ENCODE measurements at regions not wholly inside any gene's neighbourhood (a gene's known extent, or its start where the extent isn't known, plus 50 kb on each side); places are given as distances from the start of the nearest gene placed in this dataset.

- Histone ChIP-seq H3K27ac (no peak overlapping the region), H3K4me3 (no peak overlapping the region), H3K9me3 (no peaks in the 10 kb centered on the region), H3K36me3 (no peaks in the 10 kb centered on the region), H3K4me1 (no peaks in the 10 kb centered on the region), H3K27me3 (peaks cover 40% of the 10 kb centered on the region)
- 28% methylated on average over 16 of the region's 16 CpGs for WGBS
- TF ChIP-seq POLR2AphosphoS5 (IDR thresholded peaks at IDR 0.05) (no peak), EP300 (IDR thresholded peaks at IDR 0.05) (no peak), CTCF (IDR thresholded peaks at IDR 0.05) (no peak)
- DNase-seq (ENCODE audit: low spot score in 2 of 2): no peak
These were observed 93.2 kb upstream of the SOX1 start for GRCh38 chr13:111973605-111974340.

GRCh38 chr13:111974341-111974640, 92.7 kb upstream of the SOX1 start:
- no peak for DNase-seq (ENCODE audit: low spot score in 2 of 2)

GRCh38 chr13:111975539-111976473, 91.1 kb upstream of the SOX1 start:
- no peak overlapping the region for H3K4me3 ChIP-seq
- no peak for DNase-seq (ENCODE audit: low spot score in 2 of 2)
- peaks cover 30% of the 10 kb centered on the region for H3K27me3 ChIP-seq
- H3K36me3 ChIP-seq: no peaks in the 10 kb centered on the region
- no peaks in the 10 kb centered on the region for H3K9me3 ChIP-seq
- H3K4me1 ChIP-seq: no peaks in the 10 kb centered on the region
- H3K27ac ChIP-seq: no peak overlapping the region
- WGBS: 60% methylated on average over 26 of the region's 49 CpGs
- TF ChIP-seq EP300 (IDR thresholded peaks at IDR 0.05): no peak
- TF ChIP-seq POLR2A (IDR thresholded peaks at IDR 0.05): no peak
- no peak for TF ChIP-seq POLR2AphosphoS5 (IDR thresholded peaks at IDR 0.05)
- TF ChIP-seq CTCF (IDR thresholded peaks at IDR 0.05): no peak

More at GRCh38 chr13:111974341-111974640, 92.7 kb upstream of the SOX1 start:
- 54% methylated on average over 13 of the region's 13 CpGs for WGBS
- no peak for TF ChIP-seq POLR2A (IDR thresholded peaks at IDR 0.05)
- TF ChIP-seq POLR2AphosphoS5 (IDR thresholded peaks at IDR 0.05): no peak
- TF ChIP-seq EP300 (IDR thresholded peaks at IDR 0.05): no peak
- TF ChIP-seq CTCF (IDR thresholded peaks at IDR 0.05): no peak
- H3K4me3 ChIP-seq: no peak overlapping the region
- H3K27ac ChIP-seq: no peak overlapping the region
- H3K9me3 ChIP-seq: no peaks in the 10 kb centered on the region
- no peaks in the 10 kb centered on the region for H3K36me3 ChIP-seq
- H3K4me1 ChIP-seq: no peaks in the 10 kb centered on the region
- H3K27me3 ChIP-seq: peaks cover 40% of the 10 kb centered on the region

- no peaks in the 10 kb centered on the region for H3K9me3 ChIP-seq
- no peak for DNase-seq (ENCODE audit: low spot score in 2 of 2)
These were observed 90.3 kb upstream of the SOX1 start for GRCh38 chr13:111976474-111977178.

More at GRCh38 chr13:111976474-111977178, 90.3 kb upstream of the SOX1 start:
- TF ChIP-seq EP300 (IDR thresholded peaks at IDR 0.05) (no peak), CTCF (IDR thresholded peaks at IDR 0.05) (no peak), POLR2A (IDR thresholded peaks at IDR 0.05) (no peak), POLR2AphosphoS5 (IDR thresholded peaks at IDR 0.05) (no peak)
- Histone ChIP-seq H3K27ac (no peak overlapping the region), H3K4me1 (no peaks in the 10 kb centered on the region), H3K4me3 (no peak overlapping the region), H3K27me3 (peaks cover 29% of the 10 kb centered on the region), H3K36me3 (no peaks in the 10 kb centered on the region)
- 86% methylated on average over 17 of the region's 17 CpGs for WGBS

All from suprapubic skin (tissue), 4 donors.